ENCODE measurements at regions not wholly inside any gene's neighbourhood (a gene's known extent, or its start where the extent isn't known, plus 50 kb on each side); places are given as distances from the start of the nearest gene placed in this dataset.
"Not testable (repeated sequence)": the region's sequence is repeated elsewhere in the genome, so short reads cannot be mapped to it uniquely, and the experiment has no call there.

DNA sequence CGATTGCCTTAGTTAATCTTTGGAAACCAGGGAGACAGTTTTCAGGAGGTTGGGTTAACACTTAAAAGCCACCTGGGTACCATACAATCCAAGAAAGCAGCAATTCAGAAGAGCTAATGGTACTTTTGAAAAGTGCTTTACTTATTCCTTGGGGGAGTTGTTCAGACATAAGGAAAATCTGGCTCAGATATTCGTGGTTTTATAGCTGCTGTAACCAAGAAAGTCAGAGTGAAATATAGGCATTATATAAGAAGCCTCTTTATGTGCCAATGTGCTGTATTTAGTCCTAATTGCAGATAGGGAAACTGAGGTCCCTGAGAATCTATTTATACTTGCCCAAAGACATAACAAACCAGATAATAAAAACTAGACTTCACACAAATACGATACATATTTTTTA lies 387.5 kb downstream of the COG6 start:
- CTCF ChIA-PET = interaction anchor here (0.6 kb wide), 1 partner anchor 46 kb away, joined by 3 read pairs; no protein-coding TSS in a partner anchor
- H3K27ac ChIP-seq = no peak overlapping the region
- TF ChIP-seq, protein P1, sequence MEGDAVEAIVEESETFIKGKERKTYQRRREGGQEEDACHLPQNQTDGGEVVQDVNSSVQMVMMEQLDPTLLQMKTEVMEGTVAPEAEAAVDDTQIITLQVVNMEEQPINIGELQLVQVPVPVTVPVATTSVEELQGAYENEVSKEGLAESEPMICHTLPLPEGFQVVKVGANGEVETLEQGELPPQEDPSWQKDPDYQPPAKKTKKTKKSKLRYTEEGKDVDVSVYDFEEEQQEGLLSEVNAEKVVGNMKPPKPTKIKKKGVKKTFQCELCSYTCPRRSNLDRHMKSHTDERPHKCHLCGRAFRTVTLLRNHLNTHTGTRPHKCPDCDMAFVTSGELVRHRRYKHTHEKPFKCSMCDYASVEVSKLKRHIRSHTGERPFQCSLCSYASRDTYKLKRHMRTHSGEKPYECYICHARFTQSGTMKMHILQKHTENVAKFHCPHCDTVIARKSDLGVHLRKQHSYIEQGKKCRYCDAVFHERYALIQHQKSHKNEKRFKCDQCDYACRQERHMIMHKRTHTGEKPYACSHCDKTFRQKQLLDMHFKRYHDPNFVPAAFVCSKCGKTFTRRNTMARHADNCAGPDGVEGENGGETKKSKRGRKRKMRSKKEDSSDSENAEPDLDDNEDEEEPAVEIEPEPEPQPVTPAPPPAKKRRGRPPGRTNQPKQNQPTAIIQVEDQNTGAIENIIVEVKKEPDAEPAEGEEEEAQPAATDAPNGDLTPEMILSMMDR (conservative IDR thresholded peaks at IDR 0.05; ENCODE audit: low read depth) = no peak
- POLR2A ChIA-PET (ENCODE audit: low non-redundant PET) = no interaction called here
- DNase-seq (ENCODE audit: low spot score) = no peak

DNA sequence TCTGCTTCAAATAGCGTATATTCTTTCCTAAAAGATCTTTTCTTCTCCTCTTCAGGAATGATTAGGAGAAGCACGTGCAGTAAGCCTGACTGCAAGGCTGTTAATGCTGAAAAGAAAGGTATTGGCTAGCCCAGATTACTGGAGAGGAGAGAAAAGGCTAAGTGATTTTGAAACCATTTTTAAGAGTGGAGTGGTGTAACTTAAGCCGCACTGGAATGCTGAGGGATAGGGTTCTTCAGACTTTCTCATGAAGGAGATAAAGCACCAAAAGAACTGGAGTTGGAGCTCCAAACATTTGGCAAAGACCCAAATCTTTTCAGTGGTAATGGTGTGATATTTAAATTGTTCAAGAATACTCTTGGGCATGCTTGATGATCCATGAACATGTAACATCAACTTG lies 388.3 kb downstream of the COG6 start:
- POLR2A ChIA-PET (ENCODE audit: low non-redundant PET) = no interaction called here
- H3K27ac ChIP-seq = no peak overlapping the region
- TF ChIP-seq, protein P1 (conservative IDR thresholded peaks at IDR 0.05; ENCODE audit: low read depth) = no peak
- CTCF ChIA-PET = no interaction called here
- no peak for DNase-seq (ENCODE audit: low spot score)

DNA sequence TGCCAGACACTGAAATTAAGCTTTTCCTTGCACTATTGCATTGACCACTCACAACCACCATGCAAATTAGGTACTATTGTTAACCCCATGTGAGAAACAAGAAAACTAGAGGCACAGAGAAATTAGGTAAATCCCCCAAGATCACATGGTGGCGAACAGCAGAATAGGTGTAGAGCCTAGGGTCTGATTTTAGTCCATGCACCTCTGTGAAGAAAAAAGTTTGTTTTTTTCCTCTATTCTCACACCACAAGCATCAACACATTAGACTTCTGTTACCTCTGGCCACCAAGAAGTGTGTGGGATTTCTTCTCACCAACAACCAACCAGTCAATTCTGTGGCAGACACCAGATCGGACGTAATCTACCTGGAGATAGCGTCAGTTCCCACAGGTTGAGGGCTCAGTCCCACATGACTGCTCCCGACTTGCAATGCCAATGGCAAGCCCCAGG lies 391.9 kb downstream of the COG6 start:
- no peak for DNase-seq (ENCODE audit: low spot score)
- TF ChIP-seq, protein P1 (conservative IDR thresholded peaks at IDR 0.05; ENCODE audit: low read depth) = no peak
- POLR2A ChIA-PET (ENCODE audit: low non-redundant PET) = no interaction called here
- H3K27ac ChIP-seq = no peak overlapping the region
- CTCF ChIA-PET = interaction anchor here (0.6 to 0.7 kb wide), 2 partner anchors 38 to 90 kb away, joined by 3 to 4 read pairs; no protein-coding TSS in a partner anchor

DNA sequence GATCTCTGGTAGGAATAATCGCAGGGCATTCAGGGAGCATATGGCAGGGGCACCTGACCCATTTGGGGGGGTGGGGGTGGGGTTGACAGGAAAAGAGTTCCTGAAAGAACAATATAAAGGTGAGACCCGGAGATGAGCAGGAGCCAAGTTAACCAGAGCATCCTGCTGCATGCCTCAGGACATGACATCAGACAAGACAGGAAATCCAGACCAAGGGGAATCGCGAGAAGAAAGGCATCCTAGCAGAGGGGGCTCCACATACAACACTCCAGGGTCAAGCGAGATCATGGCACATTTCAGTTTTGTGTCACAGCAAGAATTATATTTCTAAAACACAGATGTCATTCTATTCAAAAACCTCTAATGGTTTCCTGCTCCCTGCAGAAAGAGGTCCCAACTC lies 393.1 kb downstream of the COG6 start:
- no peak overlapping the region for H3K27ac ChIP-seq
- no peak for DNase-seq (ENCODE audit: low spot score)
- ChIA-PET CTCF (no interaction called here), POLR2A (ENCODE audit: low non-redundant PET) (no interaction called here)
- TF ChIP-seq, protein P1 (conservative IDR thresholded peaks at IDR 0.05; ENCODE audit: low read depth) = no peak

DNA sequence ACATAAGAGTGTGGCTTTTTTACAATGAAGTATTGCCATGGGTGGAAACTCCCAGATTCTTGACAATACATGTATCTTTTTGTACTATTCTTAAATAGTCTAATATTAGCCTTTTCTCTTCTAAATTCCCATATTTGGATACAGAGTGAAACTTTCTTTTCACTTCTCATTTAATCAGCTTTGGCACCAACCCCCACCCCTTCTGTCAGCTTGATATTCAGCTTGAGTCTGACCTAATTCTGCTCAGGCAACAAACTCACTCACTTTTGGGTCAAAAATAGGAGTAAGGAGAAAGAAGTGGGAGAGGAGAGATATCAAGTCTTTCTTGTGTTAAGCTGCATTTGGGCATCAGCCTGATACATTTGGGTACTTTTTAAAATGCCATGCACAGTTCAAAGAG lies 397.5 kb downstream of the COG6 start:
- no peak for DNase-seq (ENCODE audit: low spot score)
- ChIA-PET CTCF (interaction anchor here (0.5 kb wide), 1 partner anchor 270 kb away, joined by 3 read pairs; no protein-coding TSS in a partner anchor), POLR2A (ENCODE audit: low non-redundant PET) (no interaction called here)
- TF ChIP-seq, protein P1 (conservative IDR thresholded peaks at IDR 0.05; ENCODE audit: low read depth) = no peak
- no peak overlapping the region for H3K27ac ChIP-seq

DNA sequence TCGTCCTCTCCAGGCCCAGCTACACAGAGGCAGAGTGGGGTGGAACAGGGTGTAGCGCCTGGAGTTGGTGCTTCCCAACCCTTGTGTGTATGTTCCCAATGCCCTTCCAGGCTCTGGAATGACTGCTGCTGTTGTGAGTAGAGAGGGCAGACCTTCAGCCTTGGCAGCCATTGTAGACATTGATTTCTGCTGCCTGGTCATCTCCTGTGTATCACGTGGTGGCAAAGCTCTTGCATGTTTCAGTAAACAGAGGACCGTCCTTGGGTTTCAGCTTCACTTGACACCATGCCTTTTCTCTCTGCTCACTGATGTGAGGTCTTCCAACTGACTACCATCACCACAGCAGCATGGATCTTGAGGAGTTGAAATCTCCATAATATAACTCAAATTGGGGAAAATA lies 397.9 kb downstream of the COG6 start:
- TF ChIP-seq, protein P1 (conservative IDR thresholded peaks at IDR 0.05; ENCODE audit: low read depth) = no peak
- DNase-seq (ENCODE audit: low spot score) = no peak
- ChIA-PET CTCF (interaction anchor here (0.5 kb wide), 1 partner anchor 270 kb away, joined by 3 read pairs; no protein-coding TSS in a partner anchor), POLR2A (ENCODE audit: low non-redundant PET) (no interaction called here)
- no peak overlapping the region for H3K27ac ChIP-seq

DNA sequence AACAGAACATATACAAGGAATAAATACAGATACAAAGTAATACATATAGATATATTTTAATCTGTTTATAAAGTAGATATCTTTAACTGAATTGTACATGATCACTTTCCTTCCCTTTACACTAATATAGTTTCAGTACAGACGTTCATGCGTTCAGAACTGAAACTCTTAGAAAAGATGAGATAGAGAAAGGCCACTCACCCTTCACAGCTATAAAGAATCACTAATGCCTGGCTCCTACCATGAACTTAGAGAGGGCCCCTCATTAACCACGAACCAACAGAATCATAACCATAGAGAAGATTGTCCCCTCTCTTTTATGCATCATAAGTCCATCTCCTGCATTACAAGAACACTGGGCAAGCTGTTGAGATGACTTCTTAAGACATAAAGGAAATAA lies 399.0 kb downstream of the COG6 start:
- DNase-seq (ENCODE audit: low spot score); CTCF ChIA-PET: not testable (repeated sequence)
- POLR2A ChIA-PET (ENCODE audit: low non-redundant PET) = interaction anchor here (0.6 kb wide), 1 partner anchor 499 kb away, joined by 4 read pairs; no protein-coding TSS in a partner anchor

More for the DNA sequence above, 399.0 kb downstream of the COG6 start:
- not testable (repeated sequence) for H3K27ac ChIP-seq

Measured in RWPE1 (cell line).